Stimulated activated CD8-positive, alpha-beta memory T cell treated with anti-CD3 and anti-CD28 coated beads, Interleukin-2, amount 100 ng/mL, for 1 hour (primary cell): ENCODE measurements at regions not wholly inside any gene's neighbourhood (a gene's known extent, or its start where the extent isn't known, plus 50 kb on each side); places are given as distances from the start of the nearest gene placed in this dataset.

Experiments used
- DNase-seq, 2 donors: peaks; one replicate each; pipeline ENCODE4 v3.0.0-alpha.2; 2020; ENCODE audit warnings: low read depth in 2 of 2

DNA sequence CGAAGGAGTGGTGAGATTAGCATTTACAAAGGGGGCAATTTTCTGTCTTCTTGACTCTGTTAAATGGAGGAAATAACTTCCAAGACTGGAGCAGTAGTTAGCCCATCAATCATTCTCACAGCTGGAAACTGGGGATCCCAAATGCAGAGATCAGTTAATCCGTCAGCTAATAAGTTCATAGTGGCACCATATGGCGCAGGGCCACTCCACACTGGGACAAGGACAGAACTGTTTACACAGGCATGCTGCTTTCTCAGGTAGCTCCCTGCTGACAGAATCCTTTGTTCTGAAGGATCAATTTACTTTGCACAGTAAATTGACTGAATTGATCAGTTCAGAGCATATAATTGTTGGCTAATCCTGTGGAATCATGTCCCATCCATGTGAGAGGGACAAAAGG, 395.7 kb downstream of the TMEM161B start:
- no peak for DNase-seq

DNA sequence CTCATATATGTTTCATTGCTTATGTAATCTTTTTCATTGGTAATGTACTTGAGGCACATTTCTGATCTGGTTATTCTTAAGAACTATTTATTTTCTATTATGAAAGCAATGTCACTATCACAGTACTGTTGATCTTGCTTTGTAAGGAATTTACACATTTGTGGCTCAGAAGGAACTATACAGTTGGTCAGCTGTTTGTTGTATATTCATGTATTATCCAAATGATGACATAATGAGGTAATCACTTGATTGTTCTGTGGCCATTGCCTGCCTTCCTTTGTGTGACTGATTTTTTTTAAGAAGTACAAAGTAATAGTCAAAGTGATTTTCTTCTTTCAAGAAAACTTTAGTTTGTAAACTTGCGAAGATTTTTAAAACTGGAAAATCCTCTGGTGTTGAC, 399.9 kb downstream of the TMEM161B start:
- no peak for DNase-seq

DNA sequence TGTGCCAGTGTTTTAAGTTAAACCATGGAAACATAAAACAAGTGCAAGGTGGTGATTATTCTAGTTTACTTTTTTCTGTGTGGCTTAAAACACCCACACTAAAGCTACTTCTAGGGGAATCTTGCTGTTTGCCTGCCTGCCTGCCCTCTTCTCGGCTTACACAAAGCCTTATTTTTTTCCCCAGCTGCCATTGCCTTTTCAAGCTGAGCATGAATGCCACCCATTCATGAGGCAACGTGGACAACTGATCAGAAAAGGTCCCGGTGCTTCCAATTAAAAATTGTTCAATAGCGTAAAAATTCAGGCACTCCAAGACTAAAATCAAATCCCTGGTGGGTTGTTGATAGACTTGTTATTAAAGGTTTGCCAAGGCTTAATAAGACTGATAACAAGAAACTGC, 401.4 kb downstream of the TMEM161B start:
- DNase-seq, result no peak

DNA sequence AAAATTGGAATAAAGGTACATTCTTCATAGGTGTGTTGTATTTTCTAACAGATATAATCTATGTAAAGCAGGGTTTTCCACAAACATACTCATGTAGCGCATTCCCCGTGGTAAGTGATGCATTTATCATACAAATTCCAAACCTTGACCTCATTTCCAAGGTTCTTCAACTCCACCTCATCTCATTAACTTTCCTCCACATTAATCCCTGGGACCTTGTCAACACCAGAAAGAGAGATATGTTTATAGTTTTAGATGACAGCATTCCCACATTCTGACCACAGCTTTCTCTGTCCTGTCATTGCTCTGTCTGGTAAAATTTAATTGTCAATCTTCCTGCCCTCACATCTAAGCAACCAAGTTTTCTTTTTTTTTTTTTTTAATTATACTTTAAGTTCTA, 415.1 kb downstream of the TMEM161B start:
- DNase-seq, result no peak

DNA sequence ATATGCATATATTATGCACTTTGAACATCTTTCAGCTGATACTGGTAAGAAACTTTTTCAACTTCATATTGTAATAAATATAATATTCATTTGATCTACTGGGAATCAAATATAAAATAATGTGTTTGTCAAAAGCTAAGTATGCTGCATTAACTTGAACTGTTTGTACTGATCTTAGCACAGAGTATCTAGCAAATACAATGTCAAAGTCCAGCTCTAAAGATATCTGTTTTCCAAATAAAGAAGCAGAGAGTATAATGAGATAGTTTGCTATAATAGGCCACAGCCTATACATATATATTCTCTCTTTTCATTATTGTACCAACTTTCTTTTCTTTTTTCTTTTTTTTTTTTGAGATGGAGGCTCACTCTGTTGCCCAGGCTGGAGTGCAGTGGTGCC, 417.0 kb downstream of the TMEM161B start:
- no peak for DNase-seq

DNA sequence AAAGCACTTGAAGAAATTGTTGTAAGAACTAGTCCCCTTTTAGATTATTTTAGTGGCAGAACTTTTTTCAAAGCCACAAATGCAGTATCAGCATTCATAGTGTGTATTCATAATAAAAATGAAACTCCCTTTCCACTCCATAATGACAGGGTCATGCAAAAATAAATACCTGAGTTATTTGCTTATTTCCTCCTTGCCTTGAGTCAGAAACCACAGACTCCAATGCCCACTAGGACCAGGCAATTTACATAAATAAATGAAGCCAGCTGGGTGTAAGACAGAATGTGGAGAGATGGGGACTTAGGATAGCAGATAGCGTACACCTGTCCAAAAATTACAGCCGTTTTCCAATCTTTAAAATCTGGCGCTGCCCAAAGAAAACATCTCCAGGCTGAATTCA, 417.8 kb downstream of the TMEM161B start:
- no peak for DNase-seq

DNA sequence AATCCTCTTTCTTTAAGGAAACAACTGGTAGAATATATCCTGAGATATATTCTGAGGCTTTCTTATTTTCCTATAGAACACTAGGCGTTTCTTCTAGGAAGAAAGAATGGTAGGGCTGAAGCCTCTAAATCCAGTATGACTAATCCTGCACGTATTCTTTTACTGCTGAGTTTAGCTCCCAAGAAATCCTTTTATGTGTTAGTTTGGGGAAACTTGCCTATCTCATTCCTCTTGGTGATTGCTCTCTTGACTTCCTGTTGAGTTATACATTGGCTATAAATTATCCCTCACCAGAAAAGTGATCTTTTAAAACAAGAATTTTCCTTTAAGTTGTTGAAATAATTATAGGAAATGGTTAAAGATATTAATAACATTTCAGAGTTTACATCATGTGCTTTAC, 422.9 kb downstream of the TMEM161B start:
- DNase-seq, result no peak

DNA sequence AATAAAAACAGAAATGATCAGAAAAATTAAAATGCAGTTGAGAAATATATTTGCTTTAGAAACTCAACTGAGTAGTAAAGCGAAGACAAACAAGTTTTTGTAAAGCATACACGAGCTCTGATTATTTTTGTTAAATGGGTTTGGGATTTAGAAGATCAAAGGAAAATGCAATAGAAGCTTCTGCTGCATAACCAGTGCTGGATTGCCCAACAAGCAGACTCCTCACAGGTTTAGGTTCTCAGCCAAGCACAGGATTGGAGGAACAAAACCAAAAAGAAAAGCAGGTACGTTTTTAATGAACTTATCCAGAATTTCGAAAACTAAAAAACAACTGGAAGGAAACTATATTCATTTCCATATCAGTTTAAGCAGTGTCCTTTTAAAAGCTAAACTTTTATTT, 423.8 kb downstream of the TMEM161B start:
- no peak for DNase-seq

DNA sequence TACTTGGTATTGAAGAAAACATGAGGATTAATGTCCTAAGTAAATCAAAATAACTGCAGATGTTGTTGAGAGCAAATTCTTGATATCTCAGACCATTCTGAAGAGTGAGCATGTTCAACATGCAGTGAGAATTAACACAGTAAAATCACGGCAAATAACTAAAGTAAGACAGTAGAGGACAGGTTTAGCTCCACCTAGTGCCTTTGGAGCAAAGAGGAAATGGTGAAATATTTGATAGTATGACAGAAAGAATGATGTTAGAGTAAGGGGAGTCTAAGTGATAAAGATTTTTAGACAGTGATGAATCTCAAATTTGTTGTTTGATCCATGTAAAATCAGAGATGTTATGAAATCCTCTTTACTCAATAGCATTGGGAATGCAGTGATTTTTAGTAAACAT, 424.2 kb downstream of the TMEM161B start:
- no peak for DNase-seq

DNA sequence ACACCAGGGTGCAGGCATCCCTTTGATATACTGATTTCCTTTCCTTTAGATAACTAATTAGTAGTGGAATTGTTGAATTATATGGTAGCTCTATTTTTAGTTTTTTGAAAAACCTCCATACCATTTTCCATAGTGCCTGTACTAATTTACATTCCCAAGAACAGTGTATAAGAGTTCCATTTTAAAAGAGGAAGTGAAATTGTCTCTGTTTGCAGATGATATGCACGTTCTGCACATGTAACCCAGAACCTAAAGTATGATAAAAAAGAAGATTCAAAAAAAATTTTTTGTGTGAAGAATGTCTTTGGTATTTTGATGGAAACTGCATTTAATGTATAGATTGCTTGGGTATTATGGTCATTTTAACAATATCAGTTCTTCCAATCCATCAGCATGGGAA, 424.0 kb upstream of the CCNH start:
- DNase-seq, result no peak

DNA sequence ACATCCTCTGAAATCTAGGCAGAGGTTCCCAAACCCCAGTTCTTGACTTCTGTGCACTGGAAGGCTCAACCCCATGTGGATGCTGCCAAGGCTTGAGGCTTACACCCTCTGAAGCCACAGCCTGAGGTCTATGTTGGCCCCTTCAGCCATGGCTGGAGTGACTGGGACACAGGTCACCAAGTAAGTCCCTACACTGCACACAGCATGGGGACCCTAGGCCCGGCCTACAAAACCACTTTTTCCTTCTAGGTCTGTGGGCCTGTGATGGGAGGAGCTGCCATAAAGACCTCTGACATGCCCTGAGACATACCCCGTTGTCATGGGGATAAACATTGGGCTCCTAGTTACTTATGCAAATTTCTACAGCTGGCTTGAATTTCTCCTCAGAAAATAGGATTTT, 418.8 kb upstream of the CCNH start:
- DNase-seq, result no peak

DNA sequence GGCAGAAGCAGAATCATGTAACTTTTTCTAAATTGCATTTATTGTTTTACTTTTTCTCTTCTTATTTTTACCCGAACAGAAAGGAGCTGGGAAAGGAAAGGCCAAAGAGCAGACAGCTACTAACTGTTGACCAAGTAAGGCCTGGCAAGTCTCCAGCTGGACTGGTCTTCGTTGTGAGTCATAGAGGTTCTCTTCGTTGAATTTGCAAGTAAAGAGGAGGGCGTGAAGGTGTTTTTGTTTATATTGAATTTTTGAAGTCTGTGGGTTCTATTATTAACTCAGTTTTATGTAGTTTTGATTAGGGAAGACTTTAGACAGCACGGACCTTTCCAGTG, 416.5 kb upstream of the CCNH start:
- no peak for DNase-seq

DNA sequence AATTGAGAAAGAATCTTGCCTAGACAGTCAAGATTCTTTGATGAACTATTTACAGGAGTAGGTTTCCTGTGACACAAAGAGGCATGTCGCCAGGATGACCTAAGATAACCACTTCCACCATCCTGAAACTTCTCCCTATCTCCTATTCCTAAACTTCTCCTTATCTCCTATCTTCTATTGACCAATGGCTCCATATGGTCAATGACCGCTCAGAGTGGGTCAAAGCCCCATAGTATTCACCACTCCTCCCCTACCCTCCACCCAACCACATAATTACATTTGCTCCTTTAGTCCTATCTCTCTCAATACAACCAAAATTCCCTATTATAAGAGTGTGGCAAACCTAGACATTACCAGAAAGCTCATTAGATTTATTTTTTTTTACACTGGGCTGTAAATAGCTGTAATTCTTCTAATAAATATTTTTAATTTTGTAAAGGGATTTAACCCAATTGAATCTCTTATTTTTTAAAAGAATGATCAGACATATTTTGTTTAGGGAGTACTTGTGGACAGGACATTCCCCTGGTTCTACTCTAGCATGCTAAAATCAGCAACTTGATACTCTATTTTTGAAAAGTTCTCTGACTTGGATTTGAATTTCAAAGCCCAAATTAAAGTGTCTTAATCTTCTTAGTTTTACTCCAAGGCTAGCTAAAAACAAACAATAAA, 416.0 kb upstream of the CCNH start:
- DNase-seq, result no peak

DNA sequence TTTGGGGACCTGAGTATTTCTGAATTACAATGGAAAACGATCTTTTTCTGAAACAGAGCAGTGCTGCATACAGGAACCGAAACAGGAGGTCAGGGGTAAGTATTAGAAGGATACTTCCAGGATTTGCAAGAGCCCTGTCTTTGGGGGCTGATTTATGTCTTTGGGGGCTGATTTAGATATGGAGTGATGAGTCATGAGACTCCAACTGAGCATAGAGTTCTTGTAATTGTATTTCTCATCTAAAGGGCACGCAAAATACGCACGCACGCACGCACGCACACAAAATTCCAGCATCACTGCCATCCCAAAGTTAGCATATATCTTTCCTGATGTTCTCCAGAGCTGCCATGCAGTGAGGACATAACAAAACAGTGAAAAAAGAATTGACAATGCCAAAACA, 414.8 kb upstream of the CCNH start:
- no peak for DNase-seq

DNA sequence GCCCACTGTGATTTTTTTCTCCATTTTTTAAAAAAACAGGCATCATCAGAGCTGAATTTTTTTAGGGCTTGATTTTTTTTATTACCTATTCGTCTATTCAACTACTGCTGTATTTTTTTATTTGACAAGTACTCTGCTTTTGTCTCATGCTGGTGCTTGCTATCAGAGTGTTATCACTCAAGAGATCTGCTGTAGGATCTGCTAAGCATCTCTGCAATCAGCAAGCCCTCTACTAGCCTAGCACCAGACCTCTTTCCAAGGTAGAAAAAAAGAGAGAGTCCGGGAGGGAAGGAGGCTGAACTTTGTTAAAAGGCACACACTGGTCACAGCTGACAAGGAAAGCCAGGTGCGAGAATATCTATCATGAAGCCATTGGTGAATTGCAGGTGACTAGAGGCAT, 413.8 kb upstream of the CCNH start:
- no peak for DNase-seq

DNA sequence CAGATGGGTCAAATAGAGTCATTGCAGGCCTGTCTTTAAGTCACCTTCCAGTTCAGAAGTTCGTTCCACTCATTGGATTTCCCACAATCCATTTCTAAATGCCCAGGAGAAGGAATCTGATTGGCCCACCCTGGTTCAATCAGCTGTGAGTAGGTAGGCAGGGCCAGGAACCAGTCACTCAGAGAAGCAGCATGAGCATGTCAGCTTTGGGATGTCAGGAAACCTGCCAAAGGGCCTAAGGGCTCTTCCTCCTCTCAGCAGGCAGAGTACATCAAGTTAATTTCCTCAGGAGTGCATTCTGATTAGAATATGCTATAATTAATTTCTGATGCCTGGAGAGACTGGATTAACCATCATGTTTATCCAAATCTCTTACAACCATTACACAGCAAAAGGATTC, 412.9 kb upstream of the CCNH start:
- no peak for DNase-seq

DNA sequence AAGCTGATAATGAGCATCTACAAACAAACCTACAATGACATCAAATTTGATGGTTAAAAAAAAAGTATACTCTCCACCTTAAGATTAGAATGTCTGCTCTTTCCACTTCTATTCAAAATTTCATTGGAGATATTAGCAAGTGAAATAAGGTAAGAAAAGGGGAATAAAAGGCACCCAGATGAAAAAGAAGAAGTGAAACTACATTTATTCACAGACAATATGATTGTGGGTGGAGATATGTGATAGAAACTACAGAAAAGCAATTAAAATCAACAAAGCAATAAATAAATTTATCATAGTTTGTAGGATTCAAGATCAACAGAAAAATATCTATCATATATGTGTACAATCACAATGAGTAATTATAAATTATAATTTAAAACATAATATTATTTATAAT, 395.1 kb upstream of the CCNH start:
- no peak for DNase-seq

DNA sequence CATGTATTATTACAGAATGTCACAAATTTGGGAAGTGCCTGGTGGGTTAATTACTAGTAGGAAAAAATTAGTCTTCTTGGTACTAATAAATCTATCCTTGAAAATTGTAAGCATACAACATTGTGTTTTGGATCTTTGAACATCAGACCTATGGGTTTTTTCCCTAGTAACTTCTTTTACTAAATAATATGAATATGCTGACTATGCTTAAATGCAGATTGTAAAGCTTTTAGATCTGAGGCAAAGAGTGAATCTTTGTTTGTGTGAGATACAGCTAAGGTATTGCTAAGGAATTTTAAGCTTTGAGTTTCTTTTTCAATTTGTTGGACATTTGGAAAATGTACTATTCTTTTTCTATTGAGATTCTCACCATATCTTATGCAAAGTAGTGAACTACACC, 390.6 kb upstream of the CCNH start:
- DNase-seq, result no peak

DNA sequence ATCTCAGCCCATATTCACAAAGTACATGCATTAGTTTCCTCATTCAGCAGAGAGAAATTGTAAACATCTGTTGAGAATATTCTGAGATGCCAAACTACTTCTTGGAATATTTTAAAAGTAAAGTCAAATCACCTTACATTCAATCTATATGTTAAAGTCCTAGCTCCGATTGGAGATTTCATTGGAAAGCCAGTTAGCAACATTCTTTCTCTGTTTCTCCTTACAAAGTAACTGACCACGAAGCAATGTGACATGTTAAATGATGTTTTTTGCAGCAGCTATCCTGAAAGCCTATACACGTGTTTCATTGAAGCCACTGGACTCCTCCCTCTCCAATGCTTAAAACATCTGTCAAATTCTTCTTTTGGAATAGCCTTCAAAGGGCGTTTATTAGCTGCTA, 379.1 kb upstream of the CCNH start:
- no peak for DNase-seq

DNA sequence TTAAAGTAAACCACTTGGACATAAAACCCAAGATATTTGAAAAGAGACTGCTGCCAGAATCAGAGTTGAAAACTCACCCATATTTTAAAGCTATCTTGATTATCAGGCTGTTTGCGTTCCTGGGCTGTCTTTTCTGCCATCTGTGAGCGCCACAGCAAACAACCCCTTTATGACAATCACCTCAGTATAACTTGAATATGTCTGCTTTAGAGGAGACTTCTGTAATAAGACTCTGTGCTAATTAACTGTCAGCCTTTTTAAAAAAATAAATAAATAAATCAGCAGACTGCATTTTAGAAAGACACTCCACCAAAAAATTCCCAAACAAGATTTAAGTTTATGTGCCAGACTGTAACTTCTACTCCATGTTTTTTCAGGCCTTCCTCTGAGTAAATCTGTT, 375.7 kb upstream of the CCNH start:
- no peak for DNase-seq

DNA sequence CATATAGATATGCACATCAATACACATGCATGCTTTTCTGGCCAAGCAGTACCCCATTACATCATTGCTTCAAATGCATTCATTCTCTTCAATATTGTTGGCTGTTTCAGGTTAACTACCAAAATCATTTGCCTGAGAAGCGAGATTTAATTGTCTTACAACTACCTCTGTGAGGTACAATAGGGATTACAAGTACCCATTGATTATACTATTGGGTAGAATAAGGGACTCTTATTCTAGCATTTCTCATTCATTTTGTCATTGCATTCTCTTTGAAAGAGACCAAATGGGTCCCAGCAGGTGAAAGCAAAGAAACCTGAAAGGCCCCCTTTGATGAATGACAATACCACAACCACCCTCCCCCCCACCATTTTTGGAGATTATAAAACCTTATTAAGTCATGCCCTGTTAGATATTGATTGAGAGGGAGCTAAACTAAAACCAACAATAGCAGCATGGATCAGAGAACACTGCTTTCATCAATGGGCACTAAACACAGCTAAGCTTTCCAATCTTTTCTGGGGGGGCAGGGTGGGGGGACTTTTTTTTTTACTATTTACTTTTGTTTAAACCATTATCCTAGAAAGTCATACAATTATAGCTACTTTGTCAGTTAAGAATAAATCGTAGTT, 375.0 kb upstream of the CCNH start:
- no peak for DNase-seq

DNA sequence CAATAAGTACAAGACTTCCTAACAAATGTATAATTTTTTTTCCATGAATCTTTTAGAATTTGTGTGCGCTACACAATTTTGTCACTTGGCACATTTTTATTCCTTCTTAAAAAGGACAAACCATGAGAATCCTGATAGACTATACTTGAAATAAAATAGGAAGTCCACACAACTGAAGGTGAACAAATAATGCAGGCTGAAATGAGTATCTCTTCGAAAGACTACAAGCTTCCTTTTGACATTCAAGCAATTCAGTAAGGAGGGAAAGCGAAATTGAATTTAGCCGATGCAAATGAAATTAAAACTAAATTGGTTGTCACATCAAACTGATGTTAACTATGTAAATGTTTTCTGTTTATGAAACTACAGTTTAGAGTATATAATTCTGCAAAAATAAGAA, 374.4 kb upstream of the CCNH start:
- DNase-seq, result no peak

DNA sequence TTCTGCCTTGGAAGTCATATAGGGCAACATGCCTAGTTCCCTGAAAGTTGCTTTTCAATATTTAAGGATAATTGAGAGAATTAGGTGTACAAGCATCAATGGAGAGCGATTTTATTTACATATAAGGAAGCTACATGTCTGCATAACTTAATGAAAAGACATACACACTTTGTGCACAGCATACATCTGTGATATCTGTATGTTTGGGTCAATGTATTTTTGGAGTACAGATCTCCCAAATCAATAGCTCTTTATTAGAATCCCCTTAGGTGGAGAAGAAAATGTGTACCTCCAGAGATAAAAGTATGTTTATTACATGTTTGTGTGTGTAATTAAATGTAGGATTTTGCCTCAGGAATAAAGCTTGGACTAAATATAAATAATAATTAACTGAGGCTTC, 373.7 kb upstream of the CCNH start:
- no peak for DNase-seq
